ENCODE measurements at regions not wholly inside any gene's neighbourhood (a gene's known extent, or its start where the extent isn't known, plus 50 kb on each side); places are given as distances from the start of the nearest gene placed in this dataset.
"Not testable (repeated sequence)": the region's sequence is repeated elsewhere in the genome, so short reads cannot be mapped to it uniquely, and the experiment has no call there.

DNA sequence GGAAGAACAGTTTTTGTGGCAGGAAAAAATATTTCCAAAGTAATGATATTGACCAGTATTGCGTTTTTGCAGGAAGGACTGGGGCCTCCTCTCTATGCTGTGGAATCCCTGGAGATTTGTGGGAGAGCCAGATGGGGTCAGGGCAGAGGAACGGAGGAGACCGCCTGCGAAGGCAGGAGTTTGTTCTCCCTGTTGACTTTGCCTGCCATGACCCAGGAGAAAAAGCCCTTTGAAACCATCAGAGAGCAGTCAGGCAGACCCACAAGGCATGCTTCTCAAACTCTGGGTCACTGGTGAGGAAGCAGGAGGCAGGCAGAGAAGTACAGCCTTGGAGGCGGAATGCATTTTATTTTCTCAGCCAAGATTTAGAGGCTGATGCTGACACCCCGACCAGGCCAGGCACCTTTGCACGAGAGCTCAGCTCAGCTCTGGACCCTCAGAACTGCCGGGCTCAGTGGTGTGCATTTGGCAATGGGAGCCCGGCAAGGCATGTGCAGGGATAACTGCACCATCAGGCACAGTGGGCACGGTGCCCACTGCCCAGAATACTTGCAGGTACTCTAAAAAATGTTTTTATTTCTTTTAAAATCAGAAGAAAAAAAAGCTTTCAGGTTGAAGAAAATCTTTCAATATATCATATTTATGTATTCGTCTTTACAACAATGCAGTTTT lies 410.4 kb downstream of the RPS24 start:
- no peak for DNase-seq

DNA sequence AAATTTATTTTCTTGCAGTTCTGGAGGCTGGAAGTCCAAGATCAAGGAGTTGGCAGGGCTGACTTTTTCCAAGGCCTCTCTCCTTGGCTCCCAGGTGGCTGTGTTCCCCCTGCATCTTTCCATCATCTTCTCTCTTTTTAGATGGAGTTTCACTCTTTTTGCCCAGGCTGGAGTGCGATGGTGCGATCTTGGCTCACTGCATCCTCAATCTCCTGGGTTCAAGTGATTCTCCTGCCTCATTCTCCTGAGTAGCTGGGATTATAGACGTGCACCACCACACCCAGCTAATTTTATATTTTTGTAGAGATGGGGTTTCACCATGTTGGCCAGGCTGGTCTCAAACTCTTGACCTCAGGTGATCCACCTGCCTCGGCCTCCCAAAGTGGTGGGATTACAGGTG lies 411.1 kb downstream of the RPS24 start:
- DNase-seq: not testable (repeated sequence)

- DNase-seq: no peak
These were observed 411.6 kb downstream of the RPS24 start for GRCh38 chr10:78445308-78445707.

GRCh38 chr10:78448470-78448869 lies 414.8 kb downstream of the RPS24 start:
- DNase-seq: no peak

GRCh38 chr10:78448994-78449418 lies 415.3 kb downstream of the RPS24 start:
- DNase-seq: no peak

GRCh38 chr10:78449554-78449953 lies 415.9 kb downstream of the RPS24 start:
- no peak for DNase-seq

DNA sequence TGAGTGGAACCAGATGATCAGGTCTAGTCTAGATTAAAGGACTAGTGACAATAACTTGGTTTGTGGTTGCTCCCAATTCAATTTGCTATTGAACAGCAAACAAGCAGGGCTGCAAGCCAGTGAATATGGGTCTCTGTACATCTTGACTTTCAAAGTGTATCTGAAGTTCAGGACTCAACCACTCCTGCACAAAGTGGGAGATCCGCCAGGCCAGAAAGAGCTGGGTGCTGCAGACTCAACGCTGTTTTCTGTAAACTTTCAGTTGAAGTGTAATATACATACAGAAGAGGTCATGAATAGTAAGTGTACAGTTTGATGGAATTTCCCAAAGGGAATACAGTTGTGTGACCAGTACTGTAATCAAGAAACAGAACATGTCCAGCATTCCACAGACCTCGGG lies 416.6 kb downstream of the RPS24 start:
- DNase-seq: no peak

GRCh38 chr10:78450807-78451485 lies 417.3 kb downstream of the RPS24 start:
- no peak for DNase-seq

GRCh38 chr10:78451592-78451991 lies 417.9 kb downstream of the RPS24 start:
- DNase-seq: no peak

GRCh38 chr10:78454123-78454645 lies 420.5 kb downstream of the RPS24 start:
- DNase-seq: no peak

GRCh38 chr10:78455236-78455635 lies 421.6 kb downstream of the RPS24 start:
- DNase-seq: no peak

- DNase-seq: no peak
These were observed 422.1 kb downstream of the RPS24 start for GRCh38 chr10:78455811-78456210.

DNA sequence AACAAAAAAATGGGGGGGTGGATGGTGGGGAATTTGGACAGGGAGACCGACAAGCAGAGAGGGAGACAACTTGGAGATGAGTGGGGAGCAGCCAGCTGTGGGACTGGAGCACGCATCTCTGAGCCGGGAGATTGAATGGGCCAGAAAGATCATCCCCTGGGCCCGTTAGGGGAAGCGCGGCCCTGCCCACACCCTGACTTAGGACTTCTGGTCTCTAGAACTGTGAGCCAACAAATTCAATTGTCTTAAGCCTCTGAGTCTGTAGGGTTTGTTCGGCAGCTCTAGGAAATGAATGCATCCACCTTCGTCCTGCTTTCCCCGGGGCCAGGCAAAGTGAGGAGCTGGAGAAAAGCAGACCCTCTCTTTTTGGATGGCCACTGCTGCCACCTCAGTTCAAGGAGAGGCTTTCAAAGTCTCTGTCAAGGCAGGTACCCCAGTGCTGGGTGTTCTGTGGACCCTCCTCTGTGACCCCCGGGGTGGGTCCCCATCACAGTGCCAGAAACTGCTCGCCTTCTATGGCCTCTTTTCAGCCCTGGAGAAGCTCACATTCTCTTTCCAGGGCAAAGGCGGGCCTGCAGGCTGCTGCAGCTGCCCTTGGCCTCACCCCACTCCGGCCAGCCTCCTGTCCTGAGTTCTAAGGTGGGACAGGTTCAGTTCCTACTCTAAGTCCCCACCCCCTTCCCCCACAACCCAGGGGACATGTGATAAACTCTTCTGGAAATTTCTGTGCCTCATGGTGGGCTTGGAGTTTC lies 423.2 kb downstream of the RPS24 start:
- no peak for DNase-seq

DNA sequence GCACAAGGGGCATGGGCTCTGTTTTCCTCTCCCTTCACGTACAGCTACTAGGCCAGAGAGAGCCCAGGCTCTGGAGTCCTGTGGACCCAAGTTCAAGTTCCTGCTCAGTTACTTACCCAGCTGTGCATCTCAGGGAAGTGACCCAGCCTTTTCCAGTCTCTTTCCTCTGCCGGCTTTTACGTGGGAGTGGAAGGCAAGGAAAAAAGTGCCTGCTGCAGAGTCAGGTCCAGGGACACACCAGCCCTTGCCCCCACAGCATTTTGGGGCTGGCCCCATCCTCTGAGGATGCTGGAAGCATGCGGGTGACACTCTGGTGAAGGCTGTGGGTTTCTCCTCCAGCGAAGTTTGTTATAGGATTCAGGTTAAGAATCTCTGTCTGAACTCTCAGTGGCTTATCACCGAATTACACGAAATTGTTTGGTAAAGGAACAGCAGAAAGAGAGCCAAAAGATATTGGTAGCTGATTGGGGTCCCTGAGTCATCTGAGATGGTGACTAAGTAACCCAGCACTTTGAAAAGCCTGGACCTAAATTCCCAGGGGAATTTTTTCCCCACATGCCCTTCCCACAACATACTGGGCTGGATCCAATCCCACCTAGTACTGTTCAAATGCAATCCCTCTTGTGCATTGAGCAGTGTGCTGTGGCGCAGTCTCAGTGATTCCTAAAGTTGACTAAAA lies 424.3 kb downstream of the RPS24 start:
- no peak for DNase-seq

DNA sequence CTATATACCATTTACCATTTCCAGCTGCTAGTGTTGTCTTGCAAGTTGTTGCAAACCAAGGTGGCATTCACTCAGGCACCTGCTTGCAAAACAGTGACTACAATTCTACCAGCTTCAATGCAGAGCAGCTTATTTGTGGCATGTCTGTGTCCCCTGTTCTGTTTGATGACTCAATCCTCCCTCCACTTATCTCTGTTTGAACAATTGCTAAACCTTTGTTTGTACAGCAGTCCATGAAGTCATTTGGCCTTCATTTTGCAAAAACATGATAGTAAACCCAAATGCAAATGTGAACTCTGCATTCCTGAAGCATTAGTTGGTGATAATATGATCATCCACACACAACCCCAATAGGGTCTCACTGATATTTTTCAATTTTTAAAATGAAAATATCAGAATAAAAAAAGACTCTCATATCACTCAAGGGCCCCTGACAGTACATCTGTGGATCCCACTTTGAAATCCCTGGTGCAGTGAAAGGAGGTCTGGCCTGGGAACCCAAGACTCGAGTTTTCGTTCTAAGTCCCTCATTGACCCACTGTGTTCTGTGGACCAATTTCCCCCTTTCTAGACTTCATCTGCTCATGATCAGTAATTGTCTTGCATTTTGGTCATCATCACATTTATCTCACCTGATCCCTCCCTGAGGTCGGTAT lies 425.4 kb downstream of the RPS24 start:
- no peak for DNase-seq

- no peak for DNase-seq
These were observed 426.0 kb downstream of the RPS24 start for GRCh38 chr10:78459639-78460037.

- no peak for DNase-seq
These were observed 426.5 kb downstream of the RPS24 start for GRCh38 chr10:78460204-78460603.

DNA sequence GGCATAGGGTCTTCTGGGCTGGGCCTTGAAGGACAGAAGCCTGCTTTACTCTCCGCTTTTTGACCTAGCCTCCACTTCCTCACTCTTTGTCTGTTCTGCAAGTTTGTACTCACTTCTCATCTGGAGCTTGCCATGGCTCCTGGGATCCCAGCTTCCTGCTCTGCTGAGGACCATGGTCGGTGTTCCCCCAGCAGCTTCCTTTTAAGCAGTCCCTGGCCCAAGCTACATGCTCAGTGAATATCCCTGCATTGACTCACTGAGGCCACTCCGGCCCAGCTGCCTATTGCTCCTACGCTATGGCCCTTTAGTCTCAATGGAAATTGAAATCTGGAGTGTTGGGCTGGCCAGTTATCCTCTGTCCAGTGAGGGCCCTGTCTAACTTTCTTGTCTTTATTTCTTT lies 427.7 kb downstream of the RPS24 start:
- no peak for DNase-seq

DNA sequence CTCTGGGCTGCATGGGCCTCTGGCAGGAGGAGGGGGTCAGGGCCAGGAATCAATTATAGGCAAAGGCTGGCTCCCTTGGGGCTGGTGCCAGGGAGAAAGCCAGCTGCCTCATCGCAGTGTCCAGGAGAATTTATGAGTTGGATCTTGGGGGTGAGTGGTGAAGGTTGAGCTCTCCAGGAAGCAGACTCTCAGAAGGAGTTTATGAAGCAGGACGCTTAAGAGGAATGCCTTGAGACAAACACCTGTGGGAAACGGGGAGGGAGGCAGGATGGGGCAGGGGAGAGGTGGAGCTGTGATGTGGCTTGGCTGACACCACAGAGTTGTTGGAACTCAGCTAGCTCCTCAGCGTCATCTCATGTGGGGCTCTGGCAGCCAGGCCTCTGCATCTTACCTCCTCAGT lies 428.5 kb downstream of the RPS24 start:
- no peak for DNase-seq

DNA sequence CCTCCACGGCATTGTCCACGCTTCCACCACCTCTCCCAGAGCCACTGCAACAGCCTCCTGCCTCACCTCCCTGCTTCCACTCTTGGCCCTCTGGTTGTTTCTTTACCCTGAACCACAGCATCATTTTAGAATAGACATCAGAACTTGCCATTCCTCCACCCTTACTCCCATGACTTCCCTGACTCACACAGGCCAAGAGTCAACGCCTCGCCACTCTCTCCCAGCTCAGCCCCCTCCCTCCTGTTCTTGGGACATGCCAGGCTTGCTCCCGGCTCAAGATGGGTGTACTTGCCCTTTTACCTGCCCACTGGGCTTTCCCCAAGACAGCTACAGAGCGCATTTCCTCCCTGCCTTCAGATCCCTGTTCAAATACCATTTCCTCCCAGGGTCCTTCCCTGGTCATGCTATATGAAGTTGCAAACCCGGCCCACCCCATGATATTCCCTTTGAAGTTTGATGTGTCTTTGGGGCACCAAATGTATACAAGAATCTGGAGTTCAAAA lies 429.1 kb downstream of the RPS24 start:
- DNase-seq: no peak

DNA sequence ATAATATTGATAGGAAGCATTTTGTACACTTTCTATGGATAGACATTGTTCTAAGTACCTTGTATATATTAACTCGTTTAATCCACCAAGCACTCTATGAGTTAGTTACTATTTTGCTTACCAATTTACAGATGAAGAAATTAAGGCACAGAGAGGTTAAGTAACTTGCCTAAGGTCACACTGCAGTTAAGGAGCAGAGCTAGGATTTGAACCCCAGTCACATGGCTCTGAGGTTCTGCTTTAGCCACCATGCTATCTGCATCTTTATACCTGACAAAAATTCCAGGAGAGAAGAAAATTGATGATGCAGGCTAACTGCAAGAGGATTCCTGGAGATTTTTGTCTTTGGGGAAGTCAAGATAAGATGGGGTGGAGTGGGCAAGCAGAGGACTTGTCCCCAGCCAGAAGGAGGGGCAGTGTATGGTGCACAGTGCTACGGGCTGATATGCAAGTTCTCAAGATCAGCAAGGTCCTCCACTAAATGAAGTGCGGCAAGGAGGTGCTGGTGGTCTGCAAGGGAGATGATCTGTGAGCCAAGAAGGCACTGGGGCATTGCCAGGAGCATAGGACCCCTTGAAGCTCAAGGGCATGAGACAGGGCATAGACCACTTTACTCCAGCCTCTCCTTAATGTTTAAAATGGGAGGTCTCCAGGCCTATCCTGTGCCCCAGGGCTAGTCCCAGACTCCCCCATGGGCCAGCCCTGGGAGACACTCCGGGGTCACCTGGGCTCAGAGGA lies 430.6 kb downstream of the RPS24 start:
- no peak for DNase-seq

GRCh38 chr10:78464856-78465267 lies 431.2 kb downstream of the RPS24 start:
- no peak for DNase-seq

Measured in stimulated activated CD8-positive, alpha-beta memory T cell treated with anti-CD3 and anti-CD28 coated beads, Interleukin-4, amount 100 ng/mL, for 48 hours (primary cell).